Left renal pelvis (tissue), 4 donors: ENCODE measurements at regions not wholly inside any gene's neighbourhood (a gene's known extent, or its start where the extent isn't known, plus 50 kb on each side); places are given as distances from the start of the nearest gene placed in this dataset.

Source experiments
- DNase-seq, 4 donors: peaks; one replicate each; pipeline ENCODE4 v3.0.0-alpha.2; 2013; ENCODE audit warnings: low read depth in 4 of 4, low spot score in 3 of 4

DNA sequence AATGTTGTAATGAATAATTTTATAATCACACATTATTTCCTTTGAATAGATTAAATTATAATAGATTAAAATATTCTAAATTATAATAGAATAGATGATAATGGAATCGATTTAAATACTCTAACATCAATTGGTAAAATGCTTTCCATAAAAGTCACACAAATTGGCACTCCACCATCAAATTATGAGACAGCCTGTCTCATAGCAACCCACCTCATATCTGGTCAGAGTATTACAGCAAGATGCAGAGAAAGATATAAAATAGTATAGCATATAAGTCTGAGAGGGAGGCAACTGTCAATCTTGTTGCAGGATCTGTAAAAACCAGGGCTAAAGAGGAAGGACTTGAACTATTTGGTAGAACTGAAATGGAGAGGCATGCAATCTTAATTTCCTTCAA lies 98.4 kb upstream of the NCKAP5 start:
- DNase-seq: no peak

DNA sequence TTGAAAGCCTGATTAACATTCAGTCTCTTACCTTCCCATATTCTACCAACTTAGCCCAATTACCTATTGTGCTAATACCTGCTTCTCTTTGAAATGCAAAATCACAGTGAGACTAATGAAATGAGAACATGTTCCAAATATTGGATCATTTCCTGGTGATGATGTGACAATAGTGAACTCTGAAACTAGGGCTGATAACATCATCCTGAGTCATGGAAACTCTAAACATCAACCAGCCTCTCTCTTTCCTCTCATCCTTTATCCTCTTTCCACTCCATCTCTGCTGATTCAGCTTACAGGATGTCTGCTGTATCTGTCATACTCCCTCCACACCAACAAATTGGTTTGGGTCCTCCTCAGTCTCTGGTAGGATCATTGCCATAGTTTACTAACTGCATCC lies 98.8 kb upstream of the NCKAP5 start:
- DNase-seq: no peak

DNA sequence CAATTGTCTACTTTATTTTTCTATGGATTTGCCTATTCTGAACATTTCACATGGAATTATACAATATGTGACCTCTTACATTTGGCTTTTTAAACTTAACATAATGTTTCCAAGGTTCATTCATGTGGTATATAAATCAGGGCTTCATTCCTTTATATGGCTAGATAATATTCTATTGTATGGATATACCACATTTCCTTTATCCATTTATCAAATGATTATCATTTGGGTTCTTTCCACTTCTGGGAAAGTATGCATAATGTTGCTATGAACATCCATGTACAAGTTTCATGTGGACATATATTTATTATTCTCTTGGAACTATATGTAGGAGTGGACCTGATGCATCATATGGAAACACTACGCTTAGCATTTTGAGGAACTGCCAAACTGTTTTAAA lies 99.7 kb upstream of the NCKAP5 start:
- no peak for DNase-seq

DNA sequence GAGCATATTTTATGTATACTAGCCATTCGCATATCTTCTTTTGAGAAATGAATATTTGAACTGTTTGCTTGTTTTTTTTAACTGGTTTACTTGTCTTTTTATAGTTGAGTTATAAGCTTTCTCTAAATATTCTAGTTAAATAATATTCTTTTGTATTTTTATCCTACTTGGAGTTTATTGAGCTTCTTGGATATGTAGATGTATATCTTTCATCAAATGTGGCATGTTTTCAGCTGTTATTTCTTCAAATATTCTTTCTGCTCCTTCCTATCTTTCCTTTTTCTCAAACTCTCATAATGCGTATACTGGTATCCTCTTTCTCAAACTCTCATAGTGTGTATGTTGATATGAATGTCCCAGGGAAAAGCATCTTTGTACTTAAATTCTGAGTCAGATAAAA lies 100.3 kb upstream of the NCKAP5 start:
- no peak for DNase-seq

DNA sequence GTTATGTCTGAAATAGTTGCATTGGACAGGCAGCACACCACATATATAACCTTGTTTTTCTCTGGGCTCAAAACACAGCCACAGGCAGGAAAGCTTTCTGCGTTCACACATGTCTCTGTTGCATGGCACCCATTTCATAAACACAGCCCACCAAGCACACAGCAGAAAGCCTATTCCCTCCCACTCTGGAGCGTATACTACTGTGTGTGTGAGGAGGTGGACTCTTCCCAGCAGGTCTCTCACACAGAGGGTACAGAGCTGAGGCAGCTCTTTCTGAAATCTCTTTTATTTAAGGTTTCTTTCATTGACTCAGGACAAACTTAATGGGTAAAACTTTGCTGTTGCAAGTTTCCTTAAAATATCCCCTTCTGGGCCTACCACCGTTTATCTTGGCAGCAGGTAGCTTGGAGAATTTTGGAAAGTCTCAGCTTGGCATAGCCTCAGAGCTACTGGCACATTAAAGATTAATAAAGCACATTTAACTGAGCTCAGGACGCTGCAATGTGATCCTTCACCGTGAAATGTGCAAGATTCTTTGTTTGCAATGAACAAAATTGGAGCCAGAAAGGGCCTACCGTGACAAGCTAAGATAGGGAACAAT lies 105.1 kb upstream of the NCKAP5 start:
- DNase-seq: no peak

DNA sequence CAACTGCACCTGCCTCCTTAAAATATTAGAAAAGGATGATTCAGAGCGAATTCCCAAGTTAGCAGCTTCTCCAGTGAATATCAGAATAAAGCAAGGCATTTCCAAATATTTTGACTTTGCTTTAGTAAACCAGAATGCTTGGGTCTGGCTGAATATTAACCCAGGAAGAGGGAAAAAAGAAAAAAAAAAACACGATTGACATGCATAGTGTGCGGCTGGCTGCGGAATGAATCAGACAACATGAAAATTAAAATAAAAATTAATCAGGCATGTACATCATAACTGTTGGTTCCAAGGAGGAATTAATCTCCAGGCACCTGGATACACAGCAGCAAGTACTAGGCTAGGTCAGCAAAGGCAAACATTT lies 105.8 kb upstream of the NCKAP5 start:
- no peak for DNase-seq

DNA sequence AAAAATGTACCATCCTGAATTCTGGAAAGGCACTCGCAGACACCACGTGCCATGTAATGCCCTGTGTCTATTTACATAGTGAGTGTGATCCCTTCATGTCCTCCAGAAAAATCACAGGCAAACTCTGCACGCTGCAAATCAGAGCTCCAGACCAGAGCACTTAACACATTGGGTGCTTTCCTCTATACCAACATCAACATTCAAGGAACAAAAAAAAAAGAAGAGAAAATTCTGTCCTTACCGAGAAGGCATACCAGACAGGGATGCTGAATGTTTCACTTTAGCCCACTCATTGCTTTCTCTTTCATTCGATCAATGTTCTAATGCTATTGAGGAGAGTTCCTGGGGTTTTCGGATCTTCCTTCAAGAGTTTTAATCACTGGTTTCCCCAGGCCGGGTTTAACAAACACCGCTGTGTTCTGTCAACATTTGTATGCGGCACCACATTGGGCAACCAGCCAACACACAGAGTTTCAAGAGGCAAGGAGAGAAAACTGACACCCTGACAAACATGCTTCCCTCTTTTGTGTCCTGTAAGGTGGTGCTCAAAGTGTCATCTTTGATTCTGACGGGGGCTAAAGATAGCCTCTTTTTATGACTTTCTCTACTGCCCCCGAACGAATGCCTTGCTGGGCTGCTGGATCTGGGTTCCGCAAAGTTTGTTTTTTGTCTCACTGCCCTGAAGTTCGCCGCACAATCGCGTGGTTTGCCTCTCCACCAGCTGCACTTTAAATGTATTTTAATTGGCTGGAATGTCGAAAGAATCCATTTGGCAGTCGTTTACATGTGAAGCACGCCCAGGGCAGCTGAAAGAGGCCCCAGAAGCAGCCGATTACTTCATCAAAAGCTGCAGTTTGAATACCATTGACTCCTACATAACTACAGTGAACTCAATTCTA lies 106.4 kb upstream of the NCKAP5 start:
- peak; percentile 45 to 74 (median 54) for DNase-seq

DNA sequence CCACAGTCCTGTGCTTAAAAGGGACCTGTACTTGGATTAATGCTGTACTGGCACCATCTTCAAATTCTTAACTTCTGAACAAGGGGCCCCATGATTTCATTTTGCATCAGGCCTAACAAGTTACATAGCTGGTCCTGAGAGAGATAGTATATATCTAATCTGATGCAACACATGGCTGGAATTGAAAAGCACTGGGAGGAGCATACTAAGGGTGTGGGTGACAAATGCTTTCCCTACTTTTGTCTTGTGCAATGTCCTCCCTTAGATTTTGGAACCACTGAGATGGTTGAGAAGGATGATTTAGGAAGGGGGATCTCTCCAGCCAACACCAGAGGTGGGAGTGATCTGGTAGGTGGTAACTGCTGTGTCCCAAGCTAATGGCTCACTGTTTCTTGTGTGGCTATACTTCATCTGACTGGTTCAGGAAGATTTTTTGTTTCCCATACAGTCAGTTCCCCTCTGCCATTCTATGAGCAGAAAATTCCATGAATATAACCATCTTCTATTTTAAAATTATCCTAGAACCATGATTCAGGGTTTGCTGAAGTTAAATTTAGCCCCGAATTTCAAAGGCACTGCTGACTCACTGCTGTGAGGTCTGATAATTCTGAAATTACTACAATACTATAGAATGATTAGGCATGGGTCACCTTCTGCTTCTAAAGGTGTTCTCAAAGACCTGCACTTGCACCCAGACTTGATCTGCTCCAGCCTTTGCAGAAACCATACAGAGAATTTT lies 108.3 kb upstream of the NCKAP5 start:
- DNase-seq: no peak

DNA sequence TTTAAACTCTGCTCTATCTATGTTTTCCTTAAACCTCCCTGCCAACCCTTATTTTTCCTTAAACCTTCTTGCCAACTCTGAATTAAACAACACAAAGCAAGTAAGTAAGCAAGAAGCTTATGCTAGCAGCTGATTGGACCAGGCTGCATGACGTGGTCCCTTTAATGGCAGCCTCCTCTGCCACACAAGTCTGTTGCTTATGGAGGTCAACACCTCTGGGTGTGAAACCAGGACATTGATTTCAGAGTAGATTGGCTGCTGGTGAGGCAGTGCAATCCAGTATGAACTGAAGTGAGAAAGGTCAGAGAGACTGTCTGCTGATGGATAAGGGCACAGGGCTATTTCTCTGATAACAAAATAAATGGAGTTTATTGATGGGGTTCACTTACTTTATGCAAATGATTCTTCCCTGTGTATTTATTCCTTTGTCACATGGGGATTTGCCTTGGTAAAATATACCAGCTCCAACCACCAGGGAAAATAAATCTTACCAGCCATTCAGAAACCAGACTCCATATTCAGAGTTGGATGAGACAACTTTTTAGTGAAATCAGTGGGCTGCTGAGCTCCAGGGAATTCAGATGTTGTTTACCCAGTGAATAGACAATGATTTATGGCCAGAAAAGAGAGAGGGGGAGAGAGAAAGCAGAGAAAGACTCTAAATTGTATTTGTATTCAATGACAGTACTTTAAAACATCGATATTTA lies 112.2 kb upstream of the NCKAP5 start:
- DNase-seq: no peak

DNA sequence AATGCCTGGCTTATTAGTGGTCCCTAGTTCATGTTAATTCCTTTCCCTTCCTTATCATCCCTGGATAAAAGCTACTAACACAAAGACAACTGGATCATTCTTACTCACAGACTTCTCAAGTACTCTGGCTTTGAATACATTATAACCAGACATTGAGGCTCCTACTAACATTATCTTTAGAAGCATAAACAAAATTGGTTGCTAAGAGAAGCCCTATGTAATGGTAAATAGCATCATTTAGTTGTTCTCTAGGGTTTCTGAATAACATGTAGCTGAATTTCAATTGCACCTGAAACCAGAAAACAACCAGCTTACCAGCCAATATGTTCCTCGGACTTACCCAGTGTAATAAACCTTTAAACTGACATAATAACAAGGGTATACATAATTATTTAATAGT lies 114.1 kb upstream of the NCKAP5 start:
- DNase-seq: no peak

DNA sequence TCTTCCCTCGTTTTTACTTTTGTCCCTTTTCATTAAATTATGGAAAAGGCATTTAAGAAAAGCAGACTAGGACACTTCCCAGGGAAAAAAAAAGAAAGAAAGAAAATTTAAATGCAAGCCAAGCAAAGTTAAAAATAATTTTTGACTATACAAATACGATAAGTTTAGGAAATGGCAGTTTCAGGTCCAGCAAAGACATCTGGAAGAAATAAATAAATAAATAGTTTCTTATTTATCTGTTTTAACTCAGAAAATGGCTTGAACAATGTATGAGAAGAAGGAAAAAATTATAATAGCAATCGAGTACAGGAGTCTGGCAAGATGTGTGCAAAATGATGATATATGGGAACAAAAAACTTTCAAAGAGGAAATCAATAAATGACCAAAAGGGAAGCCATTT lies 114.6 kb upstream of the NCKAP5 start:
- DNase-seq: no peak

DNA sequence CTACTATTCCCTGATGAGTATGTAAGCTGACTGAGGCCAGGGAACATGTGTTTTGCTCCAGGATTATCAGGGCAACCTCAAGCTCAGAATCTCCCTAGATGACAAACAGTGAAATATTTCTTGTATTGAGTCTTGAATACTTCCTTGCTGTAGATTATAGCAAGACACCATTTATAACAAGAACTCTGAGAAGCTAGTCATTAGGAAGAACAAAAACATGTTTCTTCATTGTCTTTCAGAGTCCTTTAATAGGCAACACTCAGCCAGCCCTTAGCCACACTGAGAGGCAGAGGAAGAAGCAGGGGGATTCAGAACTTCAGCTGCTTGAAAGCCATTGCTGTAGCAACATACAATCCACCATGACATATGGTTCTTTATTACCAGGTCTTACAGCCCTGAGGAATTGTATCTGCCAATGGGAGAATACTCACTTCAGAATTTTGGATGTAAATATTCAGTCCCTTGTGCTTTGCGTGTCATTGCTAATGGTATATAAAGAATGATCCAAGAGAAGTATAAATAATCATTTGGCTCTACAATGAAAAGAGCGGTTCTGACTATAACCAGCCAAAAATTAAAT lies 117.5 kb upstream of the NCKAP5 start:
- DNase-seq: no peak

DNA sequence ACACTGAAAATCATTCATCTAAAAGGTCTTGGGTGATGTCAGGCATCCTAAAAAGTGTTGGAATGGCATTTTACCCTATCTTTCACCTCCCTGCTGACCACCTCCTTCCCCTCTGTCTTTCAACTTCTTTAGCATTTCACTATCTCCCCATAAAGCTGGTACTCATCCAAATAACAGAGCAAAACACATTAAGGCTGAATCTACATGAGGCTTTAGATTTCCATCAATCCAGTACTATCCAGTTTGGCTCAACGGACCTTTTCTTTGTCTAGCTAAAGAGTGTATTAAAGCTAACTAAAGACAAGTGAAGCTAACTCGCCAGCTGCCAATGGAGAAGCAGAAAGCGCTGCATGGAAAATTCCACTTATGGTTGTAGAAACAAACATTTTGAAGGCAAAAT lies 122.5 kb upstream of the NCKAP5 start:
- no peak for DNase-seq

DNA sequence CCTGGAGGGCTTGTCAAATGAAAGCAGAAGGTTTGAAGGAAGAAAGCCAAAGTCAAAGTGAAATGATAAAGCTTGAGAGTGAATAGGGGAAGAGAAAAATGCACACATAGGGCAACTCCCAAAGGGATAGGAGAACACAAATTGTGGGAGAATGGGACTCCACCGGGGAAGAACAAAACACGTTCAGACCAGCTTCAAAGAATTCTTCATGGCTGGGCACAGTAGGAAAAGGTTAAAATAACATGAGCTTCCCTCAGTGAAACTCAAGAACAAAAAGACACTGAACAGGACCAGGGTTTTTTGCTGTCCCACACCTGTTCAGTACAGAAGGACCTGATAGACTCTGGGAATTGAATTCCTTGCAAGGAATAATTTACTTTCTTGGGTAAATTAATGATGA lies 123.1 kb upstream of the NCKAP5 start:
- DNase-seq: no peak

DNA sequence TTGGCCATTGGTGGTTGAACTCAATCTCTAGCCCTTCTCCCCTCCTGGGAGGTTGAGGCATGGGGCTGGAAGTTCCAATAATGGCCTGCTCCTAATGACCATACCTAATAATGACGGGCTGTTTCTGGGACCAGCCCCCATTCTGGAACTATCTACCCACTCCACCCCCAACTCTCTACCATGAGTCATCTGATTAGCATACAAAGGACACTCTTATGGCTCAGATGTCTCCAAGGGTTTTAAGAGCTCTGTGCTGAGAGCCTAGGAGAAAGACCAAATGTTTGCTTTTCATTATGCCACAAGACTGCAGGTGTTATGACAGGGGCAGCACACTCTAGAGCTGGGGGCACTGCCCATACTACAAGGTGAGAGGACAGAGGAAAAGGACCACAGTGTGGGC lies 137.0 kb upstream of the NCKAP5 start:
- DNase-seq: no peak

DNA sequence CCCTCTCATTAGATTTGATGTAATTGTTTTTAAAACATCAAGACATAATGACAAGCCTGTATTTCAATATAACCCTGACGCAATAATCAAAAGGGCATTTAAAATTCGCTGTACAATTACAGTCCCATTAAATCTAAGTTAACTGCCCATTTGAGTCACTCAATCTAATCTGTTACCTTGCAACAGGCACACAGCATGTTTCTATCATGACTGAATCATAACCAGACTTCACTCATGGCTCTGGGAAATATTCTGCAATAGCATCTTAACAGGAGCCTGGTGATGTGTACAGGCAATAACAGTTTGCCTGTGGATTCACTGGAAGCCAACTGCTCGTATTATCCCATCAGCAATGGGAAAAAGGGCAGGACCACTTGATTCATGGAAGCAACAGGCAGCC lies 142.3 kb upstream of the NCKAP5 start:
- DNase-seq: no peak

DNA sequence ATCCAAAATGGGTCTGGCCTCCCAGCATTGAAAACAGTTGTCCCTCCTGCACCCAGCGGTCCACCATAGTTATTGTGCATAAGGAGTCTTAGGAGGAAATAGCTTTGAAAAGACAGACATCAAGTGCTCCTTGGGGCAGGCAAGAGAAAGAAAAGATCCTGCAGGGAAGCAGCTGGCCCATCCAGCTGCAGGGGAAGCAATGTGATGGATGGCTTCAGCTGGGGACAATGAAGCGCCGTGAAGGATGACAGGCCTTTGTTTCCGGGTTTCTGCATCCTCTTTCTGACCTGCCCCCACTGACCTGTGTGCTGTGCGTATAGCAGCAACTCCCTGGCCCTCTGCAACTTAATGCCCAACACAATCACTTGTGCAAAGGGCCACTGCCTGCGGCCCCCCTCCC lies 142.9 kb upstream of the NCKAP5 start:
- peak in 2 of 4 donors; percentile 18 to 19 for DNase-seq

DNA sequence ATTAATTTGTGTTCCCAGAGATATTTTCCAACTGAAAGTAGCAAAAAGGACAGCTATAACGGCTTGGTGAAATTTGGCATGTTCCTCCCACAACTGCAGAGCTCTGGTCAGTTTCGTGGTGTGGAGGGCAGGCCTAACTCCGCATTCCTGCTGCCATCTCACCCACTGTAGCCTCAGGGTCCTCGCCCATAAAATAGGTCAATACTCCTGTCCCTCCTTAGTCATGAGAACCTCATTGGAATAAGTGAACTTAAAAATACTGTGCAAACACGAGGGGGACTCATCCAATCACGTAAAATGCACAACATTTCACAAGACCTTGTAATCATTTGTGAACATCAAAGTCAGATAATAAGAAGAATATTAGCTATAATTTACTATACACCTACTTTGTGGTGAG lies 143.5 kb upstream of the NCKAP5 start:
- DNase-seq: no peak

DNA sequence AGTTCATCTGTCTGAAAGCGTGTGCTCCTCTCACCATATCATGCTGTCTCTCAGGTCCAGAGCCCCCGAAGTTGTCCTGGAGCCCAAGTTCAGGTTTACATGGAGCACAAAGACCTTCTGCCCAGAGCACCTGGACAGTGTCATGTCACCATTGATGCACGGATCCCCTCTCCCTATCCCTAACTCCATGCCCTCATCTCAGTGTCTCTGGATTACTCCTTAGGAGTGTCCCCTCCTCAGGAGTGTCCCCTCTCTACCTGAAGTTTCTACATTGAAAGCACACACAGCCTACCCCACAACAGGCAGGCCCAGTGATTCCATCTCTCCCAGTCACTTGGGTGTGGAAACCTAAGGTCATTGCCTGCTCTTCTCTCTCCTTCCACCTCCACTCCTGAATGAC lies 144.1 kb upstream of the NCKAP5 start:
- no peak for DNase-seq

DNA sequence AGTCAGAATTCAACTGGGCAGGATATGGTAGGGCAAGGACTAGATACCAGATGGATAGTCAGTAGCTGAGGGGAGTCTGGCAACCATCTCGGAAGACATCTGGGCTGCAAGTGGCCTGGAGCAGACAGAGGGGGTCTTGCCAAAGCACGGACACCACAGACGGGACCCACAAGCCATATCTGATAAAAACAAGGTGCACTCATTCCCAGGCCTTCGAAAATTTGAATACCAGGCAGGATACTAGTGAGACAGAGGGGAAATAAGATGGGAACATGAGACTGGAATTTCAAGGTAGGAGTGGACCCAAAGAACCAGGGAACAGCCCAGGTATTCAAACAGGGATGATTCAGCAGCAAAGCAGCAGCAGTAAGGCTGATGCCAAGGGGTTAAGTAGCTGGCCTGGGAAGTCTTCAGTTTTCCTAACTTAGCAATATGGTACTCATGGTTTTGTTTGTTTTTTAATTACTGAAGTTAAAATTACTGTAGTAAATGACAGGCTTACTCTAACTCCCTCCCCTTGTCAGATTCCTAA lies 144.9 kb upstream of the NCKAP5 start:
- DNase-seq: no peak

DNA sequence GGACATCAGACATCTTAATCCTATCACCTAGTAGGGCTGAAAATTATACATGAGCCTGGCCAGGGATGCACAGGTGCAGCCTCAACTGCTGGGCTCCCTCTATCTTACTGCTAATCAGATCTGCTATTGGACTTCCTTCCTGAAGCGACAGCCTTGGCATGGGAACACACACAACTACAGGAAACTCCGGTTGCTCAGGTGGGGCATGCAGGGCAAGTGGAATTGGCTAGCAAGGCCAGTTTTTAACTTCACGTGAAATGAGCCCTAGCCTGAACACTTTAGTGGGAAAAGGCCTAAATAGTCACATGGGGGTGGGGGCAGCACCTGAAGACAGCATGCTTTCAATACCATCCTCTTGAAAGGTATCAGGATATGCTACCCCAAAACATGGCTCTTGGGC lies 147.9 kb upstream of the NCKAP5 start:
- no peak for DNase-seq
